CD4-positive, alpha-beta T cell treated with Interleukin-15 for 4 hours (primary cell): ENCODE measurements at regions not wholly inside any gene's neighbourhood (a gene's known extent, or its start where the extent isn't known, plus 50 kb on each side); places are given as distances from the start of the nearest gene placed in this dataset.
A peak's percentile ranks its signal among the peaks of the same experiment; 100 is the strongest.

Experiments used
- DNase-seq: peaks from one replicate; pipeline ENCODE4 v3.0.0-alpha.2; 2020; ENCODE audit warnings: low spot score

DNA sequence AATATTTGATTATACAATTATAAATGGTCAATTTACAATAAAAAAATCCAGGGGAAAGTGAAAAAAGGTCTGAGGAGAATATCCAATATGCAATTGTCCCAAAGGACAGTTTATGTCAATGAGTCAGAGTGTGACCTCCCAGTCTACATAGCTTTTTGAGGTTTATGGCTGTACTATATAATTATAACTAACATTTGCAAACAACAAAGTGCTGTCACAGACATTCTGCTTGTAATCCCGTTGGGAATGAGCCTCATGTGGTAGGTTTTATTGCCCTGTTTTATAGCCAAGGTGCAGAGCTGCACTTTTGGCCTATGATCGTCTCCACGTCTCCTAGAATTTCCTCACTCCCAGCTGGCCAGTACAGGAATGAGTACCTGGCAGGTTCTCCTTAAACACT, 103.8 kb downstream of the ADSS2 start:
- DNase-seq, result no peak

GRCh38 chr1:244349103-244349531, 102.6 kb downstream of the ADSS2 start:
- DNase-seq, result no peak

- no peak for DNase-seq
Measured at GRCh38 chr1:244349581-244350001, 102.1 kb downstream of the ADSS2 start.

- no peak for DNase-seq
Measured at GRCh38 chr1:244350027-244350426, 101.7 kb downstream of the ADSS2 start.

DNA sequence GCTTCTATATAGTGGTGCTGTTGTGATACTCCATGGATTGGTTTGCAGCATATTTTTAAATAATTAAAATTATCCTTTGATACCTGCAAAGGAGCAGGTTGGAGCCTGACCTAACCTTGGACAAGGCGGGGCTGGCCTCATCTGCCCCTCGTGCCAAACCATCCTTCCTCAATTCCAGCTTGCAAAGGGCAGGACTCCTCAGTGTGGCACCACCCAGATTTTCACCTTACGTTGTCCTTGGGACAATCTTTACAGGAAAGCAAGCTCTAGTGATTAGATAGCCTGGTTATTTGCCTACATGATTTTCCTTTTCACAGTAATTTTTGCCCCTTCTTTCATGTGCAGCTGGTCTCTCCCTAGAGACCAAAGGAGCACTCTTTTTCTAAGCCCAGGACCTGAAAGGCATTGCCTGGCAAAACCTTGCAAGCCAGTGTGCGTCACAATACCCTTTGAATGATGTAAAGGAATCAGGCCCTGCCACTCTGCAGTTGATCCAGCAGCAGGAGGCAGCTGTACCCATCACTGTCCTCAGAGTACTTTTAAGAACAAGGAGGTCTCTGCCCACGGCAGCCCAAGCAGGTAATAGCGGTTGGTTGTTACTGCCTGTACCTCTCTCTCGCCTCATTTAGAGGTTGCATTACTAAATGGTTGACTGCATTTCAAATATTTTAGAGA, 99.4 kb downstream of the ADSS2 start:
- DNase-seq, result no peak

DNA sequence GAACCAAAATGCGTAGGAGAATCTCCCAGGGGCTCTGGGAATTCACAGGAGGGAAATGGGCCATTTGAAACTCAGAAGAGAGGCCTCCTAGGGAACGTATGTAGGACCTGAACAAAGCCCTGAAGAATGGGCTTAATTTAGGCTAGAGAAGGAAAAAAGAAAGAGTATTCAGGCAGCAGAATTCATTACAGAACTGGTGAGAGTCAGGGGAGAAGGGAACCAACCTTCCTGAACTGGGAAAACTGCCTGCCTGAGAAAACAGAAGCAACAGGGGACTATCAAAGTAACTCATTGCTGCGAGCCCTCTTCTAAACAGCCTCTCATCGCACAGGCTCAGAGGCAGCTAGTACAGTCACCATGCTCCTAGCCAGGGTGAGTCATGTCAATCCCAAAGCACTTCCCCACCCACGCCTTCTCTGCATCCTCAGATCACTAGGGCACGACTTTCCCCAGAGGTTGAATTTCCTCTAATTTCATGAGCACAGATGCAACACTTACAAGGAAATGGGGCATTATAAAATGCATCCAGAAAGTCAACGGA, 98.1 kb downstream of the ADSS2 start:
- peak; percentile 28 for DNase-seq

DNA sequence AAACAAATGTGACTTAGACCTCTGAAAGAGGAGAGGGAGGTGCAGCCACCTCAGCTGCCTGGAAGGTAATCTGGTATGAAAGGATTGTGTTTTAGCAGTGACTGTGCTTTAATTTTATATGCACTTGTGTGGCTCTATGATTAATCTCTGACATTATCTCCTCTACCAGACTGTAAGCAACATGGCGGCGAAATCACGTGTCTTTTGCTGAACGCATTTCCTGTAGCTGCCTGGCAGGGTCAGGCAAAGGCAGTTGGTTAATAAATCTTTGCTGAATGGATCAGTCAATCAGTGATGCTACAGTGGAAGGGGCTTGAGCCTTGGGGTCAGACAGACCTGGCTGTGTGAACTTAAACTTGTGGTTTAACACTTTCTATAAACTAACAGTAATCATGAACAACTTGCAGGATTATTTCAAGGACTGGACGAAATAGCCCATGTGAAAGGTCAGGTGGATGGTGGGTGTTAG, 96.9 kb downstream of the ADSS2 start:
- no peak for DNase-seq

DNA sequence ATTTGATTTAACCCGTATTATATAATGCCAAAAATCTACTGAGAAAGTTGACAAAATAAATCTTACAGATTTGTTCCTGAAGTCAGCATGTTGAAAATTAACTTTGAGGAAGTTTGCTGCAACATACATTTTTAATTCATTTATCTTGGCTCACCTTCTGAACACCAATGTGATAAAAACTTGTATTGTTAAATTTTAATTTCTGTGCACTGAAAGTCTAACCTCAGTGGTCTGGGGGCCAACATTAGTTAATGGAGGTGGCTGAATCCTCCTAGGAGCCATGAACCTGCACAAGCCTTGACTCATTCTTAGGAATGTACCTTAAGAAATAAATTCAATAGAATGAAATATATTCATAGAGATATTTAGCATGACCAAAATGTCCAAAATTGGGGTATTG, 95.3 kb downstream of the ADSS2 start:
- DNase-seq, result no peak
